ENCODE measurements at regions not wholly inside any gene's neighbourhood (a gene's known extent, or its start where the extent isn't known, plus 50 kb on each side); places are given as distances from the start of the nearest gene placed in this dataset.

- TF ChIP-seq, protein P1, sequence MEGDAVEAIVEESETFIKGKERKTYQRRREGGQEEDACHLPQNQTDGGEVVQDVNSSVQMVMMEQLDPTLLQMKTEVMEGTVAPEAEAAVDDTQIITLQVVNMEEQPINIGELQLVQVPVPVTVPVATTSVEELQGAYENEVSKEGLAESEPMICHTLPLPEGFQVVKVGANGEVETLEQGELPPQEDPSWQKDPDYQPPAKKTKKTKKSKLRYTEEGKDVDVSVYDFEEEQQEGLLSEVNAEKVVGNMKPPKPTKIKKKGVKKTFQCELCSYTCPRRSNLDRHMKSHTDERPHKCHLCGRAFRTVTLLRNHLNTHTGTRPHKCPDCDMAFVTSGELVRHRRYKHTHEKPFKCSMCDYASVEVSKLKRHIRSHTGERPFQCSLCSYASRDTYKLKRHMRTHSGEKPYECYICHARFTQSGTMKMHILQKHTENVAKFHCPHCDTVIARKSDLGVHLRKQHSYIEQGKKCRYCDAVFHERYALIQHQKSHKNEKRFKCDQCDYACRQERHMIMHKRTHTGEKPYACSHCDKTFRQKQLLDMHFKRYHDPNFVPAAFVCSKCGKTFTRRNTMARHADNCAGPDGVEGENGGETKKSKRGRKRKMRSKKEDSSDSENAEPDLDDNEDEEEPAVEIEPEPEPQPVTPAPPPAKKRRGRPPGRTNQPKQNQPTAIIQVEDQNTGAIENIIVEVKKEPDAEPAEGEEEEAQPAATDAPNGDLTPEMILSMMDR (conservative IDR thresholded peaks at IDR 0.05; ENCODE audit: low read length): no peak
- TF ChIP-seq EZH2phosphoT487 (IDR thresholded peaks at IDR 0.05; ENCODE audit: borderline replicate concordance, low read depth, low read length): no peak
These were observed 59.3 kb downstream of the OXGR1 start for GRCh38 chr13:96934889-96935489.
